ENCODE measurements at regions not wholly inside any gene's neighbourhood (a gene's known extent, or its start where the extent isn't known, plus 50 kb on each side); places are given as distances from the start of the nearest gene placed in this dataset.

GRCh38 chr15:96457841-96458240, 127.3 kb downstream of the NR2F2 start:
- peaks cover 29% of the 10 kb centered on the region for H3K4me1 Mint-ChIP-seq (ENCODE audit: low read depth, unreplicated experiment)
- peak overlapping the region; percentile 1 for H3K27ac Mint-ChIP-seq (ENCODE audit: unreplicated experiment)
- no peaks in the 10 kb centered on the region for H3K27me3 Mint-ChIP-seq (ENCODE audit: unreplicated experiment)
- intact Hi-C loops (cut with micrococcal nuclease; ENCODE audit: unreplicated experiment): loop anchor here (5.0 kb wide), 1 partner anchor 36 kb away; no protein-coding TSS in a partner anchor
- no peaks in the 10 kb centered on the region for H3K36me3 Mint-ChIP-seq (ENCODE audit: insufficient read depth, unreplicated experiment)
- no peaks in the 10 kb centered on the region for H3K9me3 Mint-ChIP-seq (ENCODE audit: low read depth, unreplicated experiment)
- TF ChIP-seq CTCF (IDR thresholded peaks at IDR 0.05; ENCODE audit: unreplicated experiment): no peak
- no TSS peak for BruUV-seq (replicated peaks)
- peak overlapping the region; percentile 6 for H3K4me3 Mint-ChIP-seq (ENCODE audit: low read depth, unreplicated experiment)
- CTCF ChIA-PET: interaction anchor here (0.5 to 1.0 kb wide), 6 partner anchors 23 to 1646 kb away, joined by 3 to 8 read pairs (median 3); no protein-coding TSS in a partner anchor
- no peak for DNase-seq

GRCh38 chr15:96460106-96460505, 129.6 kb downstream of the NR2F2 start:
- Mint-ChIP-seq H3K27me3 (ENCODE audit: unreplicated experiment) (no peaks in the 10 kb centered on the region), H3K9me3 (ENCODE audit: low read depth, unreplicated experiment) (no peaks in the 10 kb centered on the region), H3K36me3 (ENCODE audit: insufficient read depth, unreplicated experiment) (no peaks in the 10 kb centered on the region), H3K4me1 (ENCODE audit: low read depth, unreplicated experiment) (peaks cover 21% of the 10 kb centered on the region), H3K4me3 (ENCODE audit: low read depth, unreplicated experiment) (no peak overlapping the region), H3K27ac (ENCODE audit: unreplicated experiment) (no peak overlapping the region)
- BruUV-seq (replicated peaks): no TSS peak
- no peak for TF ChIP-seq CTCF (IDR thresholded peaks at IDR 0.05; ENCODE audit: unreplicated experiment)
- CTCF ChIA-PET: no interaction called here
- intact Hi-C loops (cut with micrococcal nuclease; ENCODE audit: unreplicated experiment): loop anchor here (5.0 kb wide), 1 partner anchor 103 kb away; no protein-coding TSS in a partner anchor
- no peak for DNase-seq

GRCh38 chr15:96462768-96463750, 132.6 kb downstream of the NR2F2 start:
- H3K27ac Mint-ChIP-seq (ENCODE audit: unreplicated experiment): no peak overlapping the region
- no peaks in the 10 kb centered on the region for H3K9me3 Mint-ChIP-seq (ENCODE audit: low read depth, unreplicated experiment)
- DNase-seq: no peak
- intact Hi-C loops (cut with micrococcal nuclease; ENCODE audit: unreplicated experiment): loop anchor here (5.0 kb wide), 1 partner anchor 106 kb away; no protein-coding TSS in a partner anchor
- H3K27me3 Mint-ChIP-seq (ENCODE audit: unreplicated experiment): no peaks in the 10 kb centered on the region
- no peaks in the 10 kb centered on the region for H3K36me3 Mint-ChIP-seq (ENCODE audit: insufficient read depth, unreplicated experiment)
- no TSS peak for BruUV-seq (replicated peaks)
- peaks cover 11% of the 10 kb centered on the region for H3K4me1 Mint-ChIP-seq (ENCODE audit: low read depth, unreplicated experiment)
- H3K4me3 Mint-ChIP-seq (ENCODE audit: low read depth, unreplicated experiment): no peak overlapping the region
- peak; percentile 28 for TF ChIP-seq CTCF (IDR thresholded peaks at IDR 0.05; ENCODE audit: unreplicated experiment)
- CTCF ChIA-PET: no interaction called here

GRCh38 chr15:96466389-96466947, 136.0 kb downstream of the NR2F2 start:
- Mint-ChIP-seq H3K27ac (ENCODE audit: unreplicated experiment) (no peak overlapping the region), H3K4me3 (ENCODE audit: low read depth, unreplicated experiment) (no peak overlapping the region), H3K9me3 (ENCODE audit: low read depth, unreplicated experiment) (no peaks in the 10 kb centered on the region), H3K36me3 (ENCODE audit: insufficient read depth, unreplicated experiment) (no peaks in the 10 kb centered on the region), H3K4me1 (ENCODE audit: low read depth, unreplicated experiment) (no peaks in the 10 kb centered on the region), H3K27me3 (ENCODE audit: unreplicated experiment) (no peaks in the 10 kb centered on the region)
- intact Hi-C loops (cut with micrococcal nuclease; ENCODE audit: unreplicated experiment): no loop called here
- no TSS peak for BruUV-seq (replicated peaks)
- CTCF ChIA-PET: no interaction called here
- TF ChIP-seq CTCF (IDR thresholded peaks at IDR 0.05; ENCODE audit: unreplicated experiment): no peak
- no peak for DNase-seq

Measured in Calu3 (cell line).